RPMI7951 (cell line): ENCODE measurements at regions not wholly inside any gene's neighbourhood (a gene's known extent, or its start where the extent isn't known, plus 50 kb on each side); places are given as distances from the start of the nearest gene placed in this dataset.
"Not testable (repeated sequence)": the region's sequence is repeated elsewhere in the genome, so short reads cannot be mapped to it uniquely, and the experiment has no call there.

Experiments
- DNase-seq: peaks from one replicate; pipeline ENCODE4 v3.0.0-alpha.2; 2012; ENCODE audit warnings: low read depth

DNA sequence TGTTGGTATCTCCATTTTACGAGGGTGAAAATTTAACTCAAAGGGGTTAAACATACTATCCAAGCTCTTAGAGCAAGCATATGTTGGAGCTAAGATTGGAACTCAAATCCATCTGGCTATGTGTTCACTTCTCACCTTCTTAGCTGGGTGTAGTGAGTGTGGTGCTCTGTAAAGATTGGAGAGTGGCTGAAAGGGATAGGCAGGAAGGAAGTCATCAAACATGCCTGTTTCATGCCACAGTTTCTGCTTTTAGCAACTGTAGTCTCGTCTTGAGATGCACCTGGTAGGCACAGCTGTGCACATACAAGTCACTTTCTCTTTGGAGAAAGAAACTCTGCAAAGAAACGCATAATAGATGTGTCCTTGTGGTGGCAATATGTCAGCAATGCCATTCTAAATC, 189.1 kb upstream of the MDFIC2 start:
- no peak for DNase-seq

DNA sequence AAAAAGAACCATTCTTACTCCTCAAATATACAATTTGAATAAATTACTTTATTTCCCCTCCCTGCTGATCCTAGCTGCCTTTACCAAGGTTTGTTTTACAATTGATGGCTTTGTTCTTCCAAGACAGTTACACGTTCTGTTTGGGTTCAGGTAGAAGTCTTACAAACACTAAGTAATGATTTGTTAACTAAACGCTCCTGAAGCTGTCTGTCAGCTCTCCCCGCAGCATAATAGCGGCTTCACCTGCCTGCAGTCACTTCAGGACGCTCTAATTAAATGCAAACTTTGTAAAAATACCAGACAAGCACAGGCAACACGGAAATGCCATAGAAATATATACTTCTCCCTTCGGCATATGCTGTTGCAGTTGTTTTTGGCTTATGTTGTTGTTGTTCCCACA, 176.4 kb upstream of the MDFIC2 start:
- no peak for DNase-seq

DNA sequence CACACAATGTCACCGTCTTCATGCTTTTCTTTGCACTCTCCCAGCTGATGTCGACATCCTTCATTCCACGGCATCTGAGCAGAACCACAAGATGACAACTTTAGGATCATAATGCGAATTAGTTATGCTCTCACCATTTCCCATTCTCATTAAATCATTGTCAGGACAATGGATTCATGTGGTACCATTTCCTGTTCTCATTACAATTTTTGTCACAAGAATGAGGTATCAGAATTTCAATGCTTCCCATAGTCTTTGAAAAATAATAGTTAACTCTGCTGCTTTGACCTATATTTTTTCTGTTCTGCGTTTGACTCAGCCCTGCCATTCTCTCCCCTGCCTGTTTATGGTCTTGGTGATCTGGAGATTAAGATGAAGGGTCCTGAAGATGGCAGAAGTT, 175.7 kb upstream of the MDFIC2 start:
- DNase-seq, result no peak

DNA sequence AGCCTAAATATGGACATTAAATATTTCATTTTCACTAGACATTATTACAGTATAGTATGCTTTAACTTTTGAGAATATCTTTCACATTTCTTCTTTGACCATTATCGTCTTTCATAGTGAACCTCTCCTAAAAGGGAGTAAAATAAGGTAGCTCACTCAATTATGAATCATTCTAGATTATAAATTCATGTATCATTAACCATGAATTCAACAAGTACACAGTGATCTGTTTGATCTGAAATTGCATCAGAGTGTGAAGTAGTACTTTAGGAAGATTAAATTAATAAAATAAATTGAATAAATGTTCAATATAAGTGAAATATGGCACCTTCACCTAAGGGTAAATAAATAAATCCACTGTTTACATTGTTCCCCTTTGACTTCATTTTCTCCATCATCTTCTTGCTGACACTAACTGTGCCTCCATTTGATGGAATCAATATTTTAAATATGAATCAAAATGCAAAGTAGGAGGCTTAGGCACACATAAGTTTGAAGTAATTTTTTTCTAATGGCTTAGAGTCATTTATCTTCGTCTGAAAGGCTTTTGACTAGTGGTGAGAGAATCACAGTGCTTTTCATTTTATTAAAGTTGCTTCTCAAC, 174.1 kb upstream of the MDFIC2 start:
- no peak for DNase-seq

DNA sequence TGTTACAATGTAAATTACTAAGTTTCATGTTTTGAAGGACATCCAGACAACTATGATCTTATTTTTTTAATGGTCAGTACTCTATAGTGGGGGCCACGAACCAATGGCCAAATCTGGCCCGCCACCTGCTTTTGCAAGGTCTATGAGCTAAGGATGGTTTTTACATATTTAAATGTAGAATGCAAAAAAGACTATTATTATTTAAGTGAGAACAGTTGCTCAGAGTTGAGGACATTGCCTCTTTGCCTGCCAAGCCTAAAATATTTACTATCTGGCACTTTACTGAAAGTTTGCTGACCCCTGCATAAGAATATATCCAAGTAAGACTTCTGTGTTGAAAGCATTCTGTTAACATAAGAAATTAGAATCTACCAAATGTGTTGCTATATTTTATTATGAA, 163.7 kb upstream of the MDFIC2 start:
- DNase-seq, result no peak

DNA sequence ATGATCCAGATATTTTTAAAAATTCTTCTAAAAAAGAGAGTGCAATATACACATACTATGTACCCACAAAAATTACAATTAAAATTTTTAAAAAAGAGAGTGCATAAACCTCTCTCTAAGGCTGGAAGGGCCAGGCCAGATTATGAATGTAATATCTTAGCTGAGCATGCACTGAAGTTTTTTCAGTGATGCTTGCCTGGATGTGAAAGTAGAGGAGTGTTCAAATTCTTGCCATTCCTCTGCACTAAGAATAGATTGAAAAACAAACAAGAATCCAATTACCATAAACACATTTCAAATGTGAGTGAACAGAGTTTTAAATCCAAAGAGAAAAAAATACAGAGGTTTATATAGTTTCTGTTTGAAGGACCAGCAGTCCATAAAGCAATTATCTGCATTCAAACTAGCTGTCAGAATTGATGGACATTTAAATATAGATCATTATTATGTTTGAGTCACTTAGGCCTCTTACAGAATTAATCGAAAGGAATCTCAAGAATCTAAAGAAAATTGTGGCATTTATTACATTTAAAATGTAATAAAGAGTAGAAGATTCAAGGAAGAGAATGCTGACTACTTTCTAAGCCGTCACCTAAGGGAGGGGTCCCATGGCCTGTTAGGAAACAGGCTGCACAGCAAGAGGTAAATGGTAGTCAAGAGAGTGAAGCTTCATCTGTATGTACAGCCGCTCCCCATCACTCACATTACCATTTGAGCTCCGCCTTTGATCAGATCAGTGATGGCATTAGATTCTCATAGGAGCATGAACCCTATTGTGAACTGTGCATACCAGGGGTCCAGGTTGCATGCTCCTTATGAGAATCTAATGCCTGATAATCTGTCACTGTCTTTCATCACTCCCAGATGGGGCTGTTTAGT, 159.3 kb upstream of the MDFIC2 start:
- no peak for DNase-seq

DNA sequence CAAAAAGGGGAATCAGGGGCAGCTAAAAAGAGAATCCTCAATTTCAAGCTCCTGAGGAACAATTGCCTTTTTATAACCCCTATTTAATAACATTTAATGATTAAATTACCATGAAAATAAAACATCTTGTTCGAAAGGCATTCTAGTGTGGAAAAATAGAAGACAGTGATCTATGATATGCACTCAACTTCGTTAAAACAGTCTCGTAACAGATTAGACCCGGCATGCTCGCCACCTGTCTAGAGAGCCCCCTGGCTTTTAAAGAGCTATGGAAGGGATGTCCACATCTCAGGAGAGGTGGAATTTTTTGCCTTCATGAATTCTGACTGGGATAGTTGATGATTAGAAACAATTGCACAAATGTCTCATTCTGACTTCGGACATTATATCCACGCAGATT, 153.7 kb upstream of the MDFIC2 start:
- no peak for DNase-seq

DNA sequence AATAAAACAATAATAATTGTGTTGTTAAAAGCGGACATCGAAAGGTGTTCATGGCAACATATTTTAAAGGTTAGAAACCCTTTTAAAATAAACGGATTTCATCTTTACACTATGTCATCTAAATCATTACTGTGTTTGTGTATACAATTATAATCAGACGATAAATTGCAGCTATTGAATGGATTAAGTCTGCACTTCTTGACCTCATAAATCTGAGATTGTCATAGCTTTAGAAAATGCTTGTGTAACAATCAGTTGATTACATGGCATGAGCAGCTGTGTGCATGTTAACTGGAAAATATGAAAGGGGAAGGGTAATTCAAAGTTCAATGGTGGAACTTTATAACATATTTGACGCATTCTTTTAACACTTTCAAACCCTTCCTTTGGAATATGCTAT, 152.4 kb upstream of the MDFIC2 start:
- DNase-seq, result no peak

DNA sequence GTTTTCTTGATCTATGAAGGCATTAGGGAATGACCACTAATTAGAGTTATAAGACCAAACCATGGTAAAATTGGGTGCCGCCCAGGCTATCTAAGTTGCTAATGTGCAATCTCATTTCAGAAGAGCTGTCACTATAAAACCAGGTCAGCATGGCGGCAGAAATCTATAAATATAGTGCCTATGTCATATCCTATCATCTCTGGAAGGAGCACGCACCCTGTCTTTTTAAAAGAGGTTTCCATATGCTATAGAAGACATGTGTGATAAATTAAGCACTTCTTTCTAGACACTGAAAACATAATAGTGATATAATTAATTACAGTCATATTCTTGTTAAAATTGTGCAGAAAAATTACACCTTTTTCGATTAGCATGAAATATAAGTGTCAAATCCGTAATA, 152.0 kb upstream of the MDFIC2 start:
- no peak for DNase-seq

DNA sequence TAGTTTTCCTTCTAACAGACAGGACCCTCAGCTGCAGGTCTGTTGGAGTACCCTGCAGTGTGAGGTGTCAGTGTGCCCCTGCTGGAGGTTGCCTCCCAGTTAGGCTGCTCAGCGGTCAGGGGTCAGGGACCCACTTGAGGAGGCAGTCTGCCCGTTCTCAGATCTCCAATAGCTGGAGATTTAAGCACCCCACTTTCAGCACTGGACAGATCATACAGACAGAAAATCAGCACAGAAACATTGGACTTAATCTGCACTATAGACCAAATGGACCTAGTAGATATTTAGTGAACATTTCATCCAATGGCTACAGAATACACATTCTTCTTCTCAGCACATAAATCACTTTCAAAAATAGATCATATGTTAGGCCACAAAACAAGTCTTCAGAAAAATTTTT, 137.8 kb upstream of the MDFIC2 start:
- not testable (repeated sequence) for DNase-seq

DNA sequence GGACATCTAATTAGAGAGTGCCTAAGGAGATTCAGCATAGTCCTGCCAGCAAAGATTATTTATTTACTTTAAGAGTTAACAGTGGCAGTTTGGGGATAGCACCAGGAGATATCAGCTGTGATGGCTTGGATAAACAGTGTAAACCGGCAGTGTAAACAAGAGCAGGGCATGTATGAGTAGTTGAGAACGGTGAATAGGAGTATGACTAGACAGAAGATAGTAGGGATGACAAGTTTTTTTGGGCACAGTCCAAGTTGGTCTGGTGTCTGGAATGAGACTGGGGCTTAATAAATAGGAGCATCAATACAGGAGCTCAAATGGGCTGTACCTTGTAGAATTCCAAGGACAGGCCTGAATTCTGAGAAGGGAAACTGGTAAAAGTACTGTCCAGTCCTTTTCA, 123.0 kb upstream of the MDFIC2 start:
- DNase-seq, result not testable (repeated sequence)

DNA sequence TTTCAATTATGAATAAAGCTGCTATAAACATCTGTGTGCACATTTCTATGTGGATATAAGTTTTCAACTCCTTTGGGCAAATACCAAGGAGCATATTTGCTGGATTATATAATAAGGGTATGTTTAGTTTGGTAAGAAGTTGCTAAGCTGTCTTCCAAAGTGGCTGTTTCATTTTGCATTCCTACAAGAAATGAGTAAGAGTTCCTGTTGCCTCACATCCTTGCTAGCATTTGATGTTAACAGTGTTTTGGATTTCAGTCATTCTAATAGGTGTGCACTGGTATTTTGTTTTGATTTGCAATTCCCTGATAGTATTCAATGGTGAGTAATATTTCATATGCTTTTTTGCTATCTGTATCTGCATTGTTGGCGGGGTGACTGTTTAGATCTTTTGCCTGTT, 120.7 kb upstream of the MDFIC2 start:
- no peak for DNase-seq

DNA sequence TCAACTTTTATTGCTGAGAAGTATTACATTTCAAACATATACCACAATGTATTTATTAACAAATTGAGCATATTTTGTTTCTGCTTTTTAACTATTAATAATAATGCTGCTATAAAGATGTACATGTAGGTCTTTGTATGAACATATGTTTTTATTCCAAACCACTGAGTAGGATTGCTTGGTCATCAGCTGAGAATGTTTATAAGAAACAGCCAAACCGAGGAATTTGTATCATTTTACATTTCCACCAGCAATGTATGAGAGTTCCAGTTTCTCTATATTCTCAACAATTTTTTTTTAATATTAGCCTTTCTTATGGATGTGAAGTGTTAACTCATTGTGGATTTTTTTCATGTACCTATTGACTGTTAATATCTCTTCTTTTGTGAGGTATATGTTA, 119.5 kb upstream of the MDFIC2 start:
- DNase-seq, result no peak

DNA sequence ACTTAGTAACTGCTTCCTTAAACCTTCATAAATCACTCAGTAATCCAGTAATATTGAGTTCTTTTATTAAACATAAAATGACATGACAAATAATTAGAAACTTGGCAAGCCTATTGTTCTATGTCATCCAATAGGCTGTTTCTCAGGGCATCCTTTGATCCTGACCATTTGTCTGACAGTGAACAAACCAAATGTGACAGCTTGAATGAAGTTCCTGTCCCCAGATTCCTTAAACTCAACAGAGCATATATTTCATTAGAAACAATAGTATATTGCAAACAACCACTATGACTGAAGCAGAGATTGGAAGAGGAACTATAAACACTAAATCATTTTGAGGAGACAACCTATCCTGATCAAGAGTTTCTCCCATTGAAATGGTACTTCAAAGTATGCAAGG, 113.6 kb upstream of the MDFIC2 start:
- no peak for DNase-seq

DNA sequence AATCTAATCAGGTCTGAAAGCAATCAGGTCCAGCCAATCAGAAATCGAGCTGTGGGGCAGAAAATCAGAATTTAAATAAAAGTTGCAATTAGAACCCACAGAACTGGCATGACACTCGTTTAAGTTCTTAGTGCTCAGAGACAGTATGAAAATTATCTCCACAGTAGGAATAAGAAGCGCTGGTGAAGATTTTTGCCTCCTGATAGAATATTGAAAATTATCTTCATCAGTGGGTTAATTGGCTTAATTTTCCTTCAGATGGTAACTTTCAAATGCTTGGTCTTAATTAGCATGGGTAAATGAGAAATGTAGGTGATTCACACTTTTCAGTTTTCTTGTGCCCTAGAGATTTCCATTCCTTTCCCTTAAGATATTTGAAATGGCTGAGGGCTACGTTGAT, 109.1 kb upstream of the MDFIC2 start:
- no peak for DNase-seq

DNA sequence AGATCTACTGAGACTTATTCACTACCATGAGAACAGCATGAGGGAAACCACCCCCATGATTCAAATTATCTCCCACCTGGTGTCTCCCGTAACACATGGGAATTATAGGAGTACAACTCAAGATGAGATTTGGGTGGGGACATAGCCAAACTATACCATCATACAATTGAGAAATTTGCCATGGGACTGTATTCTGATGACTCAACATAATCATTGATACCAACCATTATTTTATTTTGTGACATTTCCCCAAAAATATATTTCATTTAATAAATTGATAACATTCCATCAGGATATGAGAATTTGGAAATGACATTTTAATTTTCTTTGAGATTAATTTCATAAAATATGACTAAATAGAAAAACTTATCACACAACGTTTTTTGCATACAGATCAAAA, 96.6 kb upstream of the MDFIC2 start:
- DNase-seq, result no peak

DNA sequence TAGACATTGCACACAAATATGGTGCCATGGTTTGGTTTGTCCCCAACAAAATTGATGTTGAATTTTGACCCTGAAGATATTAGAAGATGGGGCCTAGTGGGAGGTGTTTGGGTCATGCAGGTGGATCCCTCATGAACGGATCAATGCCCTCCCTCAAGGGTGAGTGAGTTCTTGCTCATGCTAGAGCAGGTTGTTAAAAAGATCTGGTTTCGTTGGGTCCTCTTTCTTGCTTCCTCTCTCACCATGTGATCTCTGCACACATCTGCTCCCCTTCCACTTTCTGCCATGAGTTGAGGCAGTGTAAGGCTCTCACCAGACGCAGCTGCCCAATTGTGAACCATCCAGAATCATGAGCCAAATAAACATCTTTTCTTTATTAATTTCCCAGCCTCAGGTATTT, 87.8 kb upstream of the MDFIC2 start:
- DNase-seq, result no peak

DNA sequence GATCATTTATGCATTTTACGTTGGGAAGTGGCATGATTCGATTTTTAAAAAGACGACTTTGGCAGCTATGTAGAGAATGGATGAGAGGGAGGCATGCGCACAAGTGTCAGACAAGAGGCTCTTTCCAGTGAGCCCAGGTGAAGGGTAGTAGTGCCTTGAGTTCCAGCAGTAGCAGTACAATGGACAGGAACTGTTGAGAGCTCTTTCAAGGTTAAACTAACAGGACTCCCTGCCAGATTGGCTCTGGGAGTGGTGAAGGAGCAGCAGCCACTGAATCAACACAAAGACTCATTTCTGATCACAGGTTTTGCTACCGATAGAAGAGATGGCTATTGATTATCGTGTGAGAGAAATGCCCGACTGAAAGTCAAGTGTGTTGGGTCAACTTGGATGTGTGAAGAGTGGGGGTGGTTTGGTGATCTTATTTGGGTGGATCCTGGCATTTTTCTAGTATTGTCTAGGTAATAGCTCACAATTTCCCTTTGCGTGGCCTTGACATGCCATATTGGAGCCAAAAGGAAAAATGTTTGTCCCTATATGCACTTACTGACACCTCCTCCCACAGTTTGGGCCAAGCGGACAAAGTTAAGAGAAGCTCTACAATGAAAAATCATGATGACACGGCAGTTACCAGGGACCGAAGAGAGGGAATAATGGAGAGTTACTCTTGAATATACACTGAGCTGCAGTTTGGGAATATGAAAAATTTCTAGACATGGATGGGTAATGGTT, 81.6 kb upstream of the MDFIC2 start:
- DNase-seq, result no peak

DNA sequence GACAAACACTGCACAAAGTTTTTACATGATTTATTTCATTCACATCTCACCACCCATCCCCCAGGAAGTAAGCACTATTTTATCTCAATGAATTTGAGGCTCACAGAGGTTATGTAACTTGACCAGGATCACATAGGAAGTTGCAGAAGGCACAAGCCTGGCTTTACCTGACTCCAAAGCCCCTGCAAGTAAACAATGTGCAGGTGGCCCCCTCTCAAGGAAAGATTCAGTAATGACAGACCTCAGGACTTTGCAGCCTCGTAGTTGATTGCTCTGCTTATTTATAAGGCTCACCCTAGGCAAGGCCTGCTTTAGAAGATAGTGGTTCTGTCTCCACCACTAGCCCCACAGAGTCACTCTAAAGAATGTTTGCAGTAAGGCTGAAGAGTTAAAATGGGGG, 79.8 kb upstream of the MDFIC2 start:
- no peak for DNase-seq

DNA sequence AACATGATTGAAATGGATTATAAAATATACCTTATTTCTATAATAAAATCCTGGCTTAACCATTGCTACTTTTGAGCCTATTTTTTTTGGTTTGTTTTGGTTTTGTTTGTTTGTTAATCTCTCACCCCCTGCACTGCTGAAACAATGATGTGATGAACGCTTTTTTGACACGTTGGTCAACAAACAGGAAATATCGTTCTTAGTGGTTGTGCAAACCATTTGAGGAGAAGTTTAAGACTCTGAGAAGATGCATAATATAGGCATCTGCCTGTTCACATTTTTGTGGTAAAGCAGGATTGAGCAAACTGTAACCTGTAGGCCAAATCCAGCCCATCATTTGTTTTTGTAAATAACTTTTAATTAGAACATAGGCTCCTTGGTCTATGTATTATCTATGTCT, 75.5 kb upstream of the MDFIC2 start:
- DNase-seq, result no peak

DNA sequence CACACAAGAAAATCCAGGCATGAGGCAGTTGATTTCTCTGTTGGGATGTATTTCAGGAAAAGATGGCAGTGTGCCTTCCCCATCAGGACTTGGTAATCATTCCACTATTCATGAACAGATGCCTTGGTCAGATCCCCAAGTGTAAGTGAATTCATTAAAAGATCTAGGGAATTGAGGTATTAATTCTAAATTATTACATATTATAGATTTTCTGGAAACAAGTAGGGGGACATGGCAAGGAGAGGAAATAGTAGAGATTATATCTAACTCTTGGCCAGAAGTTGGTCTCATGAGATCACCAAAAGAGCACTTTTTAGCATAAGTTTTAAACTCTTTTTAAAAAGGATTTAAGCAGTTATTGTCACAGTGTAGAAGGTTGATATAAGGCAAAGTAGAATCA, 74.4 kb upstream of the MDFIC2 start:
- no peak for DNase-seq

DNA sequence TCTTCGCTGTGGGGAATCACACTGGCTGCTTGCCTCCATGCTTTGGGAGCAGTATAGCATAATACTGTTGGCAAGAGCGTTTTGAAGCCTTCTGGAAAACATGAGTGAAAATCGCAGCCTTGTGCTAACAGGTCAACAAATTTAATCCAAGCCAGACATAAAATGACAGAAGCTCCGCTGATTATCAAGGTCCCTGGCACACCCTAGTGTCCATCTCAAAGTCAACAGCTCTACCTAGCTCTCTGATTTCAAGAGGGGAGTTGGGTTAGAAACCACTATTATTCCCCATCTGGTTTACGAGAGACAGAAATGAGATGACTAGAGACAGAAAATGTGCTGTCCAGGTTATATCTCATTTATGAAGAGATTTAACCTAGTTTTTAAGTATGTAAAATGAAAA, 73.6 kb upstream of the MDFIC2 start:
- DNase-seq, result no peak

DNA sequence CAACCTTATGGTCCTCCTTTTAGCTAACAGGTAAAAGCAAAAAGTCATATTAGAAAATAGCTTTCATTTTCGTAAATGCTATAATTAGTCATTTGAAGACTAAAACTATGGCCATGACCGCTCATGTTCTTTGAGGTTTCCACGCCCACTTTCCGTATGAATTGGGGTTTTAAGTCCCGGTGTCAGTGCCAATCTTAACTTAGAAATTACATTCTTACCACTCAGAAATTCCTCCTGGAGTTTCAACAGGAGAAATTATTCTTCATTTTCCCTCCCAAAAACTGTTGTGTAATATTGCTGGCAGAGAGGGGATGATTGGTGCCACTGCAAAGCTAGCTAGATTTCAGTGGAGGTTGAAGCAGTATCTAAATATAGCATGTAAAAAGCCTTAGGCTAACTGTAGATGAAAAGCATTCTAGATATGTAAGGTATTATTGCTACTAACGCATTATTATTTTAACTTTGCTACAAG, 71.0 kb upstream of the MDFIC2 start:
- DNase-seq, result no peak
